HG03558 (cell line): ENCODE measurements at regions not wholly inside any gene's neighbourhood (a gene's known extent, or its start where the extent isn't known, plus 50 kb on each side); places are given as distances from the start of the nearest gene placed in this dataset.

Experiments used
- ATAC-seq: cut with Tn5 transposase; IDR thresholded peaks from one replicate; pipeline ENCODE4 v1.9.1; 2021; ENCODE audit warnings: moderate number of reproducible peaks; ENCODE audit not compliant: unreplicated experiment; ENCODE audit errors: extremely low read depth

- ATAC-seq = no peak
These were observed 63.4 kb upstream of the AFDN start for GRCh38 chr6:167763056-167763944.

- ATAC-seq = no peak
These were observed 62.5 kb upstream of the AFDN start for GRCh38 chr6:167764215-167764614.

- ATAC-seq = no peak
These were observed 61.8 kb upstream of the AFDN start for GRCh38 chr6:167764713-167765479.

- no peak for ATAC-seq
These were observed 59.6 kb upstream of the AFDN start for GRCh38 chr6:167766986-167767714.

DNA sequence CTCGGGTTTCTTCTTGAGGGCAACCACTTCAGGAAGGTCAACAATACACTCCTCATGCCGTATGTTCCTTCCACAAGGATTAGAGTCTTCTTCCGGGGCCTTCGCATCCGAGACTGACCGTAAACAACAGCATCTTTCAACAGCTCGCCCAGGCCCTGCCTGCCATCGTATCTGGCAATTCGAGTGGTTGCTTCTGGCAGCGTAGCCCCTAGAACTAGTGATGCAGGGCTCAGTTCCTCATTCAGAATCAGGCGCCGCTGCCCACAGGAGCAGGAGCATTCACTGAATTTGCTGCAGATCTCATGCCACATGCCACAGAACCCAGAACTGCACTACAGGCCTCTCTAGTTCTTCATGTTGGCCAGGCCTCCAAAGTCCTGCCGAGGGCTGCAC, 59.0 kb upstream of the AFDN start:
- no peak for ATAC-seq

GRCh38 chr6:167768471-167769215, 58.1 kb upstream of the AFDN start:
- ATAC-seq = no peak

- ATAC-seq = no peak
These were observed 57.1 kb upstream of the AFDN start for GRCh38 chr6:167769408-167770190.

DNA sequence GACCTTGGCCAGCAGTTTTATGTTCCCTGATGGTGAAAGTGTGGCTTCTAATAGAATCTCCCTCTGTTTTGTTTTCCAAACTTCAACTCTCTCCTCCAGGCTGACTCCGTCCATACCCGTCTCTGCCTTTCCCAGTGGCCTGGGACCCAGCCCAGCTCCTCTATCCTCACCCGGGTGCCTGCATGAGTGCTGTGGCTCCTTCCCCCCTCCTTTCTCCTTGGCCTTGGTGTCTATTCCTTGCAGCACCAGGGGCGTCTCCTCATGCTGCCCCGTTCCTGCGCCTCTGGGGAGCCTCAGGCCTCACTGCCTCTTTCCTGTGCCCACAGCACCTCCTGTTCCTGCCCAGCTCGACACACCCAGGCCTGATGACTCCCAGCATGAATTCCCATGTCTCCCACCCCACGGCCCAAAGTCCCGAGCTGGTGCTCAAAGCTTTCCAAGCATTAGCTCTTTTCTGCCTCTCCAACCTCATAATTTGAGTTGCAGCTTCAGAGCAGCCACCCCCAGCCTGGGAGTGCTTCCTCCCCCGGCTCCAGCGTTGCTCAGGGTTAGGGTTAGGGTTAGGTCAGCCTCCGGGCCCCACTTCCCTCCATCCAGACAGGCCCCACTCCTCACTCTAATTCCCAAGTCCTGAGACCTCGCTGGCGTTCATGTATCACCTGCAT, 56.3 kb upstream of the AFDN start:
- ATAC-seq = no peak

DNA sequence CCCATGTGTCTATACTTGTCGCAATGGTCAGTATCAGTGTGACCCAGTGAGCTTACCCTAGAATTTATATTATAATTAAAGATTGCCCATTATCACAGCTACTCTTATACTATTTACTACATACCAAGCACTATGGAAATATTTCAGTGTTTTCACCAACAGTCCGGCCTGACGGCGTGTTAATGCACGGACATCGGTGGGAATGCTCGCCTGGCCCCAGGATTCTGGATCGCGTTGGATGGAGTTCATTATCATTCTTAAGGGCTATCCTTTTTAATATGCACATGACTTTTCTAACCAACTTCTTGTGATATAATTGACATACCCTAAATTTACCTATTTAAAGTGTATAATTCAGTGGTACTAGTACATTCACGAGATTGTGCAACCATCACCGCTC, 51.8 kb upstream of the AFDN start:
- no peak for ATAC-seq

GRCh38 chr6:167776906-167777627, 49.6 kb upstream of the AFDN start:
- ATAC-seq = no peak
